ENCODE measurements at regions not wholly inside any gene's neighbourhood (a gene's known extent, or its start where the extent isn't known, plus 50 kb on each side); places are given as distances from the start of the nearest gene placed in this dataset.

DNA sequence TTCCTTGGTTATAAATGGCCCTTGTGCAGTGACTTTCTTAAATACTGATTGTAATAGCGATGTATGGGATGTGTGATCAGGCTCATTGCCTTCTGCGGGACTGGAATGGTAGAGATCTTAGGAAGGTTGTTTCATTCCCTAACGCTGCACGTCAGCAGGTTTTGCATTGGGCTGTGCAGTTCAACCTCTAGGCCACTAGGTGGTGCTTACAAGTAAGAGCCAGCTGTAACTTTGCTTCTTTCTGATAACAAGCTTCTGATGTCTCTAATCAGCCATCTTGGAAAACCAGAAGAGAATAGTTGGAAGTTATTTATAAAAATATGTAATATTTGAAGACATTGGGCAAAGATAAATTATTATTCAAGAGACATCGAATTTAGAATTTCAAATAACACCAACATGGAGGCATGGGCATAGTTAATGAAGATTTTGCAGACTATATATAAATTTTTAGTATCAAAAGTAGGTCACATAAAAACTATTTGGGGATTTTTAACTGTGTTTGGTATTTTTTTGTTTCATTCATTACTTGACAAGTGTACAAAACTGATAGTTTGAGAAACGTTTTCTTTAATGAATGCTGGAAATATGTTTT is 339.7 kb upstream of the PCDH7 start:
- Histone ChIP-seq H3K9me3 (ENCODE audit: control insufficient read depth, low read depth, low read length) (no peaks in the 10 kb centered on the region), H3K27me3 (ENCODE audit: control insufficient read depth, extremely low read depth, insufficient read depth, low read length) (no peaks in the 10 kb centered on the region), H3K36me3 (ENCODE audit: control insufficient read depth in 2 of 2, extremely low read depth in 1 of 2, insufficient read depth in 2 of 2, low read length in 2 of 2) (no peaks in the 10 kb centered on the region), H3K4me1 (ENCODE audit: control insufficient read depth, extremely low read depth, insufficient read depth, low read length) (no peaks in the 10 kb centered on the region), H3K9me1 (ENCODE audit: control insufficient read depth, extremely low read depth, insufficient read depth, low read length) (no peaks in the 10 kb centered on the region), H2AFZ (ENCODE audit: control insufficient read depth, low read length) (no peak overlapping the region), H3K4me2 (ENCODE audit: control insufficient read depth, extremely low read depth, insufficient read depth, low read depth, low read length) (no peak overlapping the region), H3K27ac (ENCODE audit: control insufficient read depth, insufficient read depth, low read length) (no peak overlapping the region), H3K4me3 (ENCODE audit: control insufficient read depth in 2 of 3, extremely low read depth in 1 of 3, insufficient read depth in 2 of 3, low read depth in 1 of 3, low read length in 3 of 3) (no peak overlapping the region), H3K9ac (ENCODE audit: control insufficient read depth, extremely low read depth, insufficient read depth, low read length) (no peak overlapping the region), H3K79me2 (ENCODE audit: control insufficient read depth, insufficient read depth, low read length) (no peaks in the 10 kb centered on the region), H4K20me1 (ENCODE audit: control insufficient read depth, extremely low read depth, insufficient read depth, low read length) (no peaks in the 10 kb centered on the region)
- dilution Hi-C loops (cut with MboI; ENCODE audit: extremely low pct_ligation_motif_present, low sequenced_read_pairs): no loop called here
- TF ChIP-seq, protein P1, sequence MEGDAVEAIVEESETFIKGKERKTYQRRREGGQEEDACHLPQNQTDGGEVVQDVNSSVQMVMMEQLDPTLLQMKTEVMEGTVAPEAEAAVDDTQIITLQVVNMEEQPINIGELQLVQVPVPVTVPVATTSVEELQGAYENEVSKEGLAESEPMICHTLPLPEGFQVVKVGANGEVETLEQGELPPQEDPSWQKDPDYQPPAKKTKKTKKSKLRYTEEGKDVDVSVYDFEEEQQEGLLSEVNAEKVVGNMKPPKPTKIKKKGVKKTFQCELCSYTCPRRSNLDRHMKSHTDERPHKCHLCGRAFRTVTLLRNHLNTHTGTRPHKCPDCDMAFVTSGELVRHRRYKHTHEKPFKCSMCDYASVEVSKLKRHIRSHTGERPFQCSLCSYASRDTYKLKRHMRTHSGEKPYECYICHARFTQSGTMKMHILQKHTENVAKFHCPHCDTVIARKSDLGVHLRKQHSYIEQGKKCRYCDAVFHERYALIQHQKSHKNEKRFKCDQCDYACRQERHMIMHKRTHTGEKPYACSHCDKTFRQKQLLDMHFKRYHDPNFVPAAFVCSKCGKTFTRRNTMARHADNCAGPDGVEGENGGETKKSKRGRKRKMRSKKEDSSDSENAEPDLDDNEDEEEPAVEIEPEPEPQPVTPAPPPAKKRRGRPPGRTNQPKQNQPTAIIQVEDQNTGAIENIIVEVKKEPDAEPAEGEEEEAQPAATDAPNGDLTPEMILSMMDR (optimal IDR thresholded peaks at IDR 0.05 in 1 of 3, IDR thresholded peaks at IDR 0.05 in 1 of 3, conservative IDR thresholded peaks at IDR 0.05 in 1 of 3; ENCODE audit: extremely low read depth in 1 of 3, insufficient read depth in 2 of 3, low read length in 3 of 3): peak; percentile 82 to 89 (median 88)
- no peak for TF ChIP-seq EZH2 (IDR thresholded peaks at IDR 0.05; ENCODE audit: low read length)
- peak; percentile 75 for FAIRE-seq
- DNase-seq (ENCODE audit: low read depth, low spot score): peak; percentile 54

DNA sequence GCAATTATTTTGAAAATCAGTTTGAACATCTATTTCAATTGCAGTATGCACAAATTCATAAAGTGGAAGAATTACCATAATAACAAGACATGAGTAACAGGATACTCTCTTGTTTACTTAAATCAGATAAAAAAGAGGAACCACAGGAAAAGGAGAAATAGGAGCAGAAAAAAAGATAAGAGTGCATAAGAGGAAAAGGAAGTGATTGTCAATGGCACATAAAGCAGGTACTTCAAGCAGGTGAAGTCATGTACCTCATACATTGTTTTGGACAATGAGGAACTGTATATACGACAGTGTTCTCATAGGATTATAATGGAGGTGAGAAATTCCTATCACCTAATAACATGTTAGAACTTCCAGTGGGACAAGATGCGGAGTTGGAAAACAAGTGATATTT is 334.5 kb upstream of the PCDH7 start:
- H3K9me1 ChIP-seq (ENCODE audit: control insufficient read depth, extremely low read depth, insufficient read depth, low read length): no peaks in the 10 kb centered on the region
- no peaks in the 10 kb centered on the region for H3K9me3 ChIP-seq (ENCODE audit: control insufficient read depth, low read depth, low read length)
- no peak overlapping the region for H3K4me3 ChIP-seq (ENCODE audit: control insufficient read depth in 2 of 3, extremely low read depth in 1 of 3, insufficient read depth in 2 of 3, low read depth in 1 of 3, low read length in 3 of 3)
- FAIRE-seq (no peak), DNase-seq (ENCODE audit: low read depth, low spot score) (no peak)
- no peaks in the 10 kb centered on the region for H3K4me1 ChIP-seq (ENCODE audit: control insufficient read depth, extremely low read depth, insufficient read depth, low read length)
- dilution Hi-C loops (cut with MboI; ENCODE audit: extremely low pct_ligation_motif_present, low sequenced_read_pairs): no loop called here
- no peak overlapping the region for H3K9ac ChIP-seq (ENCODE audit: control insufficient read depth, extremely low read depth, insufficient read depth, low read length)
- H2AFZ ChIP-seq (ENCODE audit: control insufficient read depth, low read length): no peak overlapping the region
- no peak overlapping the region for H3K27ac ChIP-seq (ENCODE audit: control insufficient read depth, insufficient read depth, low read length)
- no peaks in the 10 kb centered on the region for H4K20me1 ChIP-seq (ENCODE audit: control insufficient read depth, extremely low read depth, insufficient read depth, low read length)
- no peaks in the 10 kb centered on the region for H3K36me3 ChIP-seq (ENCODE audit: control insufficient read depth in 2 of 2, extremely low read depth in 1 of 2, insufficient read depth in 2 of 2, low read length in 2 of 2)
- no peaks in the 10 kb centered on the region for H3K79me2 ChIP-seq (ENCODE audit: control insufficient read depth, insufficient read depth, low read length)
- no peak for TF ChIP-seq EZH2 (IDR thresholded peaks at IDR 0.05; ENCODE audit: low read length)
- TF ChIP-seq, protein P1 (optimal IDR thresholded peaks at IDR 0.05 in 1 of 3, IDR thresholded peaks at IDR 0.05 in 1 of 3, conservative IDR thresholded peaks at IDR 0.05 in 1 of 3; ENCODE audit: extremely low read depth in 1 of 3, insufficient read depth in 2 of 3, low read length in 3 of 3): no peak
- no peak overlapping the region for H3K4me2 ChIP-seq (ENCODE audit: control insufficient read depth, extremely low read depth, insufficient read depth, low read depth, low read length)
- H3K27me3 ChIP-seq (ENCODE audit: control insufficient read depth, extremely low read depth, insufficient read depth, low read length): no peaks in the 10 kb centered on the region

Data from keratinocyte (primary cell).